ENCODE measurements at regions not wholly inside any gene's neighbourhood (a gene's known extent, or its start where the extent isn't known, plus 50 kb on each side); places are given as distances from the start of the nearest gene placed in this dataset.

DNA sequence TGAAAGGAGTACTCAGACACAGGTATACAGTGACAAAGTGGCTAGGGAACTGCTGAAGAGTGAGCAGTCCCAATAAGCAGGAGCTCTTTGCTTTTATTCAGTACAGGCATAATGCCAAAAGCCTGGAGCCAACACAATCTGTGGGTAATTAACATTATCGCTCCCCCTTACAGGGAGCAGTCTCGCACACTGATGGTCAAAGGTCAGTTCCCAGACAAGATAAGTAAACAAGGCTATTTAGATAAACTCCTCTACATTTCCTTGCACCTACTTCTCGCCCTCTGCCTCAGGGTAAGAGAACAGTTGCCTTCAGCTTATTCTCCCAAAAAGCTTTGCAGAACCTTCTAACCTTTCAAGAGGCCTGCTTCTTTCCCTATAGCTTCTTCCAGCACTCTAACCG is 73.9 kb upstream of the TAF9B start:
- H4K20me1 ChIP-seq (ENCODE audit: insufficient read depth, low read length), result no peaks in the 10 kb centered on the region
- H3K4me1 ChIP-seq (ENCODE audit: control insufficient read depth in 1 of 2, insufficient read depth in 2 of 2, low read length in 2 of 2), result no peaks in the 10 kb centered on the region
- H2AFZ ChIP-seq (ENCODE audit: insufficient read depth, low read depth, low read length, poor library complexity, severe bottlenecking), result no peak overlapping the region
- no peak overlapping the region for H3K27ac Mint-ChIP-seq
- no peak overlapping the region for H3K4me2 ChIP-seq (replicated peaks; ENCODE audit: extremely low read depth, low read length, poor library complexity, severe bottlenecking)
- peaks cover 2 to 12% (median 10%) of the 10 kb centered on the region in 7 donors for H3K9me3 Mint-ChIP-seq
- DNase-seq, result no peak
- H3K36me3 Mint-ChIP-seq, result no peaks in the 10 kb centered on the region
- no peak overlapping the region for H3K4me3 ChIP-seq (replicated peaks in 1 of 3; ENCODE audit: low read depth in 2 of 3, low read length in 3 of 3)
- H3K27me3 ChIP-seq (ENCODE audit: control insufficient read depth in 2 of 2, insufficient read depth in 2 of 2, low read length in 2 of 2), result no peaks in the 10 kb centered on the region
- TF ChIP-seq, protein P1, sequence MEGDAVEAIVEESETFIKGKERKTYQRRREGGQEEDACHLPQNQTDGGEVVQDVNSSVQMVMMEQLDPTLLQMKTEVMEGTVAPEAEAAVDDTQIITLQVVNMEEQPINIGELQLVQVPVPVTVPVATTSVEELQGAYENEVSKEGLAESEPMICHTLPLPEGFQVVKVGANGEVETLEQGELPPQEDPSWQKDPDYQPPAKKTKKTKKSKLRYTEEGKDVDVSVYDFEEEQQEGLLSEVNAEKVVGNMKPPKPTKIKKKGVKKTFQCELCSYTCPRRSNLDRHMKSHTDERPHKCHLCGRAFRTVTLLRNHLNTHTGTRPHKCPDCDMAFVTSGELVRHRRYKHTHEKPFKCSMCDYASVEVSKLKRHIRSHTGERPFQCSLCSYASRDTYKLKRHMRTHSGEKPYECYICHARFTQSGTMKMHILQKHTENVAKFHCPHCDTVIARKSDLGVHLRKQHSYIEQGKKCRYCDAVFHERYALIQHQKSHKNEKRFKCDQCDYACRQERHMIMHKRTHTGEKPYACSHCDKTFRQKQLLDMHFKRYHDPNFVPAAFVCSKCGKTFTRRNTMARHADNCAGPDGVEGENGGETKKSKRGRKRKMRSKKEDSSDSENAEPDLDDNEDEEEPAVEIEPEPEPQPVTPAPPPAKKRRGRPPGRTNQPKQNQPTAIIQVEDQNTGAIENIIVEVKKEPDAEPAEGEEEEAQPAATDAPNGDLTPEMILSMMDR (IDR thresholded peaks at IDR 0.05), result no peak
- no peaks in the 10 kb centered on the region for H3K9me3 ChIP-seq (replicated peaks in 1 of 2; ENCODE audit: control insufficient read depth in 1 of 2, insufficient read depth in 1 of 2, low read length in 2 of 2)
- 100% methylated on average over 3 of the region's 4 CpGs for WGBS (ENCODE audit: insufficient coverage)
- no peak overlapping the region for H3K9ac ChIP-seq (ENCODE audit: insufficient read depth, low read length, poor library complexity, severe bottlenecking)
- H3K4me1 Mint-ChIP-seq, result no peaks in the 10 kb centered on the region
- no peak overlapping the region for H3K4me3 Mint-ChIP-seq
- H3K27ac ChIP-seq (ENCODE audit: low read depth in 1 of 2, low read length in 2 of 2), result no peak overlapping the region
- no peaks in the 10 kb centered on the region for H3K27me3 Mint-ChIP-seq (ENCODE audit: low read depth in 3 of 3)
- intact Hi-C loops (cut with micrococcal nuclease), result no loop called here
- H3K79me2 ChIP-seq (ENCODE audit: insufficient read depth, low read length), result no peaks in the 10 kb centered on the region
- H3K36me3 ChIP-seq (replicated peaks in 1 of 2; ENCODE audit: control insufficient read depth in 1 of 2, insufficient read depth in 2 of 2, low read length in 2 of 2), result no peaks in the 10 kb centered on the region

DNA sequence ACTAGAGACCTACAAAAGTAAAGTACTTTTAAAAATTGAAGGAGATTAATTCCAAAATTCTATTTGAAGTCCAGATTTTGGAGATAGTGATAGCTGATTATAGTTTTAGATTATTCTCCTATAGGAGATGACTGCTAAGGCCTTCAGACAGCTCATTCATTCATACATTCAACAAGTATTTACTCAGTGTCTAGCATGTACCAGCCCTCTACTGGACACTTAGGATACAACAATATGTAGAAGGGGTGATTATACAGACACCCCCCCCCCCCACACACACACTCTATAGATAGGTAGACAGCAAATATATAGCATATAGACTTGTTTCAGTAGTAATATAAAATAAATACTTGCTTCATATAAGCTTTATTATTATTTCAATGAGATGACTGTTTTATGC is 60.4 kb upstream of the TAF9B start:
- Histone ChIP-seq H3K36me3 (replicated peaks in 1 of 2; ENCODE audit: control insufficient read depth in 1 of 2, insufficient read depth in 2 of 2, low read length in 2 of 2) (no peaks in the 10 kb centered on the region), H3K27me3 (ENCODE audit: control insufficient read depth in 2 of 2, insufficient read depth in 2 of 2, low read length in 2 of 2) (no peaks in the 10 kb centered on the region), H2AFZ (ENCODE audit: insufficient read depth, low read depth, low read length, poor library complexity, severe bottlenecking) (no peak overlapping the region), H3K9me3 (replicated peaks in 1 of 2; ENCODE audit: control insufficient read depth in 1 of 2, insufficient read depth in 1 of 2, low read length in 2 of 2) (no peaks in the 10 kb centered on the region), H3K4me2 (replicated peaks; ENCODE audit: extremely low read depth, low read length, poor library complexity, severe bottlenecking) (no peak overlapping the region), H3K27ac (ENCODE audit: low read depth in 1 of 2, low read length in 2 of 2) (no peak overlapping the region), H4K20me1 (ENCODE audit: insufficient read depth, low read length) (no peaks in the 10 kb centered on the region), H3K79me2 (ENCODE audit: insufficient read depth, low read length) (no peaks in the 10 kb centered on the region), H3K4me1 (ENCODE audit: control insufficient read depth in 1 of 2, insufficient read depth in 2 of 2, low read length in 2 of 2) (no peaks in the 10 kb centered on the region), H3K4me3 (replicated peaks in 1 of 3; ENCODE audit: low read depth in 2 of 3, low read length in 3 of 3) (no peak overlapping the region), H3K9ac (ENCODE audit: insufficient read depth, low read length, poor library complexity, severe bottlenecking) (no peak overlapping the region)
- no peaks in the 10 kb centered on the region for H3K36me3 Mint-ChIP-seq
- H3K4me1 Mint-ChIP-seq, result no peaks in the 10 kb centered on the region
- intact Hi-C loops (cut with micrococcal nuclease), result no loop called here
- H3K4me3 Mint-ChIP-seq, result no peak overlapping the region
- peak; percentile 0 to 3 (median 1) for DNase-seq
- H3K9me3 Mint-ChIP-seq, result peaks cover 0 to 4% (median 0%) of the 10 kb centered on the region in 7 donors
- no peak overlapping the region for H3K27ac Mint-ChIP-seq
- TF ChIP-seq, protein P1 (IDR thresholded peaks at IDR 0.05), result peak; percentile 30
- H3K27me3 Mint-ChIP-seq (ENCODE audit: low read depth in 3 of 3), result peaks cover 0 to 2% (median 0%) of the 10 kb centered on the region in 3 donors

Measured in CD14-positive monocyte (primary cell).